ENCODE measurements at regions not wholly inside any gene's neighbourhood (a gene's known extent, or its start where the extent isn't known, plus 50 kb on each side); places are given as distances from the start of the nearest gene placed in this dataset.
"Not testable (repeated sequence)": the region's sequence is repeated elsewhere in the genome, so short reads cannot be mapped to it uniquely, and the experiment has no call there.

DNA sequence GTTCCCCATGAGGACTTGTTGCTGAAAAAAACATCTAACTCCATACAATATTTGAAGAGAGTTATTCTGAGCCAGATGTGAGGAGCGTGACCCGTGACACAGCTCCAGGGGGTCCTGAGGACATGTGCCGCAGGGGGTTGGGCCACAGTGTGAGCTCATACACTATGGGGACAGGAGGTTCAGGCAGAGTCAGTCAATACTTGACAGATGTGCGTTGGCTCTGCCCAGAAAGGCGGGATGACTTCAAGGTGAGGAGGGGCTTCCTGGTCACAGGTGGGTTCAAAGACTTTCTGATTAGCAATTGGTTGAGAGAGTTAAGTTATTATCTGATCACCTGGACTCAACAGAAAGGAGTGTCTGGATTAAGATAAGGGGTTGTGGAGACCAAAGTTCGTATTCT, 147.1 kb upstream of the ZNF469 start:
- intact Hi-C loops (cut with micrococcal nuclease; ENCODE audit: unreplicated experiment); H3K36me3 ChIP-seq (ENCODE audit: insufficient read depth, low read length, poor library complexity, severe bottlenecking); POLR2A ChIA-PET (ENCODE audit: low non-redundant PET); H3K4me1 ChIP-seq (ENCODE audit: insufficient read depth, low read length, poor library complexity, severe bottlenecking); H3K27ac ChIP-seq (ENCODE audit: low read depth, low read length, poor library complexity, severe bottlenecking); CTCF ChIA-PET; H3K4me3 ChIP-seq (ENCODE audit: low read depth, low read length, poor library complexity, severe bottlenecking); BruUV-seq (replicated peaks); H3K9me3 ChIP-seq (ENCODE audit: low read depth, low read length, poor library complexity, severe bottlenecking); DNase-seq (ENCODE audit: low spot score); H3K27me3 ChIP-seq (replicated peaks; ENCODE audit: insufficient read depth, low read depth, low read length, poor library complexity): not testable (repeated sequence)

DNA sequence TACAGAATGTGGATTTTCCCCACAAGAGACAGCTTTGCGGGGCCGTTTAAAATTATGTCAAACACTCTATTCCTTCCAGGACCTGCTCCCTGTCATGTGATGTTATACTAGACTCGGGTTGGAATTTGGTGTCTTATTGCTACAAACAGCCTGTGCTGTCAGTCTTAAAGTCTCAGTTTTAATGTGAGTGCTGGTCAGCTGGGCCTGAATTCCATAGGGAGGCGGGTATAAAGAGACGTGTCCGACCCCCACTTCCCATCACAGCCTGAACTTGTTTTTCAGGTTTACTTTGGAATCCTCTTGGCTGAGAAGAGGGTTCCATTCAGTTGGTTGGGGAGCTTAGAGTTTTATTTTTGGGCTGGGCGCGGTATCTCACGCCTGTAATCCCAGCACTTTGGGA, 146.5 kb upstream of the ZNF469 start:
- DNase-seq (ENCODE audit: low spot score); H3K4me1 ChIP-seq (ENCODE audit: insufficient read depth, low read length, poor library complexity, severe bottlenecking); H3K27ac ChIP-seq (ENCODE audit: low read depth, low read length, poor library complexity, severe bottlenecking); H3K27me3 ChIP-seq (replicated peaks; ENCODE audit: insufficient read depth, low read depth, low read length, poor library complexity); H3K4me3 ChIP-seq (ENCODE audit: low read depth, low read length, poor library complexity, severe bottlenecking); H3K36me3 ChIP-seq (ENCODE audit: insufficient read depth, low read length, poor library complexity, severe bottlenecking); H3K9me3 ChIP-seq (ENCODE audit: low read depth, low read length, poor library complexity, severe bottlenecking); CTCF ChIA-PET; intact Hi-C loops (cut with micrococcal nuclease; ENCODE audit: unreplicated experiment); BruUV-seq (replicated peaks); POLR2A ChIA-PET (ENCODE audit: low non-redundant PET): not testable (repeated sequence)

DNA sequence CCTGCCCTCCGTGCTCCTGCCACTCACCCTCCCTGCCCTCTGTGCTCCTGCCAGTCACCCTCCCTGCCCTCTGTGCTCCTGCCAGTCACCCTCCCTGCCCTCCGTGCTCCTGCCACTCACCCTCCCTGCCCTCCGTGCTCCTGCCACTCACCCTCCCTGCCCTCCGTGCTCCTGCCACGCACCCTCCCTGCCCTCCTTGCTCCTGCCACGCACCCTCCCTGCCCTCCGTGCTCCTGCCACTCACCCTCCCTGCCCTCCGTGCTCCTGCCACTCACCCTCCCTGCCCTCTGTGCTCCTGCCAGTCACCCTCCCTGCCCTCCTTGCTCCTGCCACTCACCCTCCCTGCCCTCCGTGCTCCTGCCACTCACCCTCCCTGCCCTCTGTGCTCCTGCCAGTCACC, 145.4 kb upstream of the ZNF469 start:
- H3K27ac ChIP-seq (ENCODE audit: low read depth, low read length, poor library complexity, severe bottlenecking); H3K4me3 ChIP-seq (ENCODE audit: low read depth, low read length, poor library complexity, severe bottlenecking); intact Hi-C loops (cut with micrococcal nuclease; ENCODE audit: unreplicated experiment): not testable (repeated sequence)

DNA sequence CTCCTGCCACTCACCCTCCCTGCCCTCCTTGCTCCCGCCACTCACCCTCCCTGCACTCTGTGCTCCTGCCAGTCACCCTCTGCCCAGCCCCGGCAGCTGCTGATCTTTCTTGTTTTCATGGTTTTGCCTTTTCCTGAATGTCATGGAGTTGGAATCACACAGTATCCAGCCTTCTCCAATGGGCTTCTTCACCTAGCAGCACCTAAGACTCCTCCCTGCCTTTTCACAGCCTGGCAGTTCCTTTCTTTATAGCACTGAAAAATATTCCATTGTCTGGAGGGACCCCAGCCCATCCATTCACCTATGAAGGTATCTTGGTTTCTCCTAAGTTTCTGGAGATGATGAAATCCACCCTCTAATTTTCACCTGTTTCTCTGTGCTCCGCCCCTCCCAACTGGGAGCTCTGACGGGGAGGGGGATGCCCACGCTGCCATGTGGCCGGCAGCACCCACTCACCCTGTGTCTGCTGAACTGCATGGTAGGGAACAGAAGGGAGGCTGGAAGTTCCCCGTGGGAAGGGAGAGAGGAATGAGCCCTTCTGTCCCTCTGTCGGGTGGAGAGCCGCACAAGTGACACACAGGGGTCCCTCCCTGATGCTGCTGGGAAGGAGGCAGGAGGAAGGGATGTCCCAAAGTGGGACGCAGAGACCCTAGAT, 144.9 kb upstream of the ZNF469 start:
- H3K4me3 ChIP-seq (ENCODE audit: low read depth, low read length, poor library complexity, severe bottlenecking); H3K36me3 ChIP-seq (ENCODE audit: insufficient read depth, low read length, poor library complexity, severe bottlenecking); BruUV-seq (replicated peaks); H3K27me3 ChIP-seq (replicated peaks; ENCODE audit: insufficient read depth, low read depth, low read length, poor library complexity); H3K4me1 ChIP-seq (ENCODE audit: insufficient read depth, low read length, poor library complexity, severe bottlenecking); intact Hi-C loops (cut with micrococcal nuclease; ENCODE audit: unreplicated experiment); CTCF ChIA-PET; H3K27ac ChIP-seq (ENCODE audit: low read depth, low read length, poor library complexity, severe bottlenecking); POLR2A ChIA-PET (ENCODE audit: low non-redundant PET); DNase-seq (ENCODE audit: low spot score); H3K9me3 ChIP-seq (ENCODE audit: low read depth, low read length, poor library complexity, severe bottlenecking): not testable (repeated sequence)

More for the DNA sequence above, 145.4 kb upstream of the ZNF469 start:
- H3K36me3 ChIP-seq (ENCODE audit: insufficient read depth, low read length, poor library complexity, severe bottlenecking); H3K9me3 ChIP-seq (ENCODE audit: low read depth, low read length, poor library complexity, severe bottlenecking); H3K4me1 ChIP-seq (ENCODE audit: insufficient read depth, low read length, poor library complexity, severe bottlenecking); CTCF ChIA-PET; DNase-seq (ENCODE audit: low spot score); BruUV-seq (replicated peaks); H3K27me3 ChIP-seq (replicated peaks; ENCODE audit: insufficient read depth, low read depth, low read length, poor library complexity); POLR2A ChIA-PET (ENCODE audit: low non-redundant PET): not testable (repeated sequence)

DNA sequence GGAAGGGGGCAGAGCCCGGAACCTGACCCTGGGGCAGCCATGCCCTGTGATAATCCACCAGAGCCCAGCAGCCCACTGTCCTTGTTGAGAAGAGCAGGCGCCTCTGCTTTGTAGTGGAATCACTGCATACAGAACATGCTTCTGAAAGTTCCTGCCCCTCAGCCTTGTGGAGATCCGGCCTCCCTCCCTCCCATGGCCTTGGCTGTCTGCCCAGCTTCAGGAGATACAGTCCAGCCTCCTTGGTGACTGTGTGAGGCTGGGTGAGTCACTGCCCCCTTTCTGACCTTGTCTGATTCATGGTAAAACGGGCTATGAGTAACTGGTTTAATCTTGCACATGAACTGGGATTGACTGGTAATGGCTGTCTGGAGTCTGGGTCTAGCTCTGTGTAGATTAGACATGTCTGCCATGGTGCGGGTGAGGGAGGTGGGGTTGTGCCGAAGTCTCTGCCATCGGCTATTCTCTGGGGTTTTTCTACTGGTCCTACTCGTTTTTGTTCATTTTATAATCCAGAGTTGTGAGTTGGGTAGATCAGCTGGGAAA, 144.0 kb upstream of the ZNF469 start:
- H3K4me3 ChIP-seq (ENCODE audit: low read depth, low read length, poor library complexity, severe bottlenecking); BruUV-seq (replicated peaks); H3K27me3 ChIP-seq (replicated peaks; ENCODE audit: insufficient read depth, low read depth, low read length, poor library complexity); H3K4me1 ChIP-seq (ENCODE audit: insufficient read depth, low read length, poor library complexity, severe bottlenecking); POLR2A ChIA-PET (ENCODE audit: low non-redundant PET); intact Hi-C loops (cut with micrococcal nuclease; ENCODE audit: unreplicated experiment); H3K27ac ChIP-seq (ENCODE audit: low read depth, low read length, poor library complexity, severe bottlenecking); H3K36me3 ChIP-seq (ENCODE audit: insufficient read depth, low read length, poor library complexity, severe bottlenecking); H3K9me3 ChIP-seq (ENCODE audit: low read depth, low read length, poor library complexity, severe bottlenecking); CTCF ChIA-PET: not testable (repeated sequence)
- DNase-seq (ENCODE audit: low spot score) = peak; percentile 58

DNA sequence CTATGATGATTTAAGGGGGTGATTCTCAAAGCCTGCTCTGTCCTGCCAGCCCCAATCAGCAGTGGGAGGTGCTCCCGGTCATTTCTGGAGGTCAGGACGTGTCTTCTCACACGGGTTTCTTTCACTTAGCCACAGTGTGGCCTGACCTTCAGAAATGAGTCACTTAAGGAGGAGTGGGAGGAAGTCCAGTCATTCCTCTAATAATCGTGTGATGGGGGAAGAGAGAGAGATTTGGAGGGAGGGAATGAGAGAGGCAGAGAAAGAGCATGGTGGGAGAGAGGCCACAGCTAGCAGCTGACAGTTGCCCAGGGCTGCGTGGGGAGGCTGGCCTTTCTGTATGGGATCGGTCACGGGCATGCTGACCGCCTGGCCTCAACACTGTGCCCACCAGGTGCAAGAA, 142.6 kb upstream of the ZNF469 start:
- CTCF ChIA-PET; BruUV-seq (replicated peaks); intact Hi-C loops (cut with micrococcal nuclease; ENCODE audit: unreplicated experiment); H3K36me3 ChIP-seq (ENCODE audit: insufficient read depth, low read length, poor library complexity, severe bottlenecking); H3K4me3 ChIP-seq (ENCODE audit: low read depth, low read length, poor library complexity, severe bottlenecking); H3K4me1 ChIP-seq (ENCODE audit: insufficient read depth, low read length, poor library complexity, severe bottlenecking); H3K27ac ChIP-seq (ENCODE audit: low read depth, low read length, poor library complexity, severe bottlenecking); H3K9me3 ChIP-seq (ENCODE audit: low read depth, low read length, poor library complexity, severe bottlenecking); DNase-seq (ENCODE audit: low spot score); H3K27me3 ChIP-seq (replicated peaks; ENCODE audit: insufficient read depth, low read depth, low read length, poor library complexity); POLR2A ChIA-PET (ENCODE audit: low non-redundant PET): not testable (repeated sequence)

DNA sequence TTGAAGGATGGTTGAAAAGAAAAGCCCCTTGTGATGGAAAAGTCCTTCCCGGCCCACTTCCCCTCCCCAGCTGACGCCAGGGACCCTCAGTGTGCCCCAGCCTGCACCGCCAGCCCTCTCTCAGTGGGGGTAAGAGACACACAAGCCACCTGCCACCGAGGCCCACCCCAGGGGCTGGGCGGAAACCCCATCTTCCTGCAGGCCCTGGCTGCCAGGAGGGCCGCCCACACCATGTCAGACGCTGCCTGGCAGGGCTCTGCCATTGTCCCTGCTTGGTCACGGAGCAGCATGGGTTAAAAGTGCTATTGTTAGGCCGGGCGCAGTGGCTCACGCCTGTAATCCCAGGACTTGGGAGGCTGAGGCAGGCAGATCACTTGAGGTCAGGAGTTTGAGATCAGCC, 142.0 kb upstream of the ZNF469 start:
- intact Hi-C loops (cut with micrococcal nuclease; ENCODE audit: unreplicated experiment); H3K36me3 ChIP-seq (ENCODE audit: insufficient read depth, low read length, poor library complexity, severe bottlenecking); POLR2A ChIA-PET (ENCODE audit: low non-redundant PET); CTCF ChIA-PET; H3K4me1 ChIP-seq (ENCODE audit: insufficient read depth, low read length, poor library complexity, severe bottlenecking); H3K4me3 ChIP-seq (ENCODE audit: low read depth, low read length, poor library complexity, severe bottlenecking); BruUV-seq (replicated peaks); H3K27ac ChIP-seq (ENCODE audit: low read depth, low read length, poor library complexity, severe bottlenecking); DNase-seq (ENCODE audit: low spot score); H3K27me3 ChIP-seq (replicated peaks; ENCODE audit: insufficient read depth, low read depth, low read length, poor library complexity); H3K9me3 ChIP-seq (ENCODE audit: low read depth, low read length, poor library complexity, severe bottlenecking): not testable (repeated sequence)

Measured in A673 (cell line).